ENCODE measurements at regions not wholly inside any gene's neighbourhood (a gene's known extent, or its start where the extent isn't known, plus 50 kb on each side); places are given as distances from the start of the nearest gene placed in this dataset.

DNA sequence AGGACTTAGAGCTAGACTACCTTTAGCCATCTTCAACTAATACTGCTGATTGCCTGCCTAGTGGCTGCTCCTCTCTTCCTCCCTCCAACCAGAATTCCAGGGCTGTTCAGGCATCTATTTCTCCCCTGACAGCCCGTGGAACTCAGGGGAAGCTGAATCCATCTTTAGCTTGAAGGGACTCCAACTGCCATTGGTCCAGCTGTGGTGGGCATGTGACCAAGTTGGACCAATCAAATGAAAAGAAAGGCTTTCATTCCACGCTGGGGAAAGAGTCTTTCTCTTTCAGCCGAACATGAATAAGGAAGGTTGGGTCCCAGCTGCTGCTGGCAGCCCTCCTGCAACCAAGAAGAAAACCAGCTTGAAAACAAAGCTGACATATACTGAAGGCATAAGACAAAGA, 168.5 kb upstream of the OBI1 start:
- no peak for DNase-seq (ENCODE audit: low read depth, low spot score)

DNA sequence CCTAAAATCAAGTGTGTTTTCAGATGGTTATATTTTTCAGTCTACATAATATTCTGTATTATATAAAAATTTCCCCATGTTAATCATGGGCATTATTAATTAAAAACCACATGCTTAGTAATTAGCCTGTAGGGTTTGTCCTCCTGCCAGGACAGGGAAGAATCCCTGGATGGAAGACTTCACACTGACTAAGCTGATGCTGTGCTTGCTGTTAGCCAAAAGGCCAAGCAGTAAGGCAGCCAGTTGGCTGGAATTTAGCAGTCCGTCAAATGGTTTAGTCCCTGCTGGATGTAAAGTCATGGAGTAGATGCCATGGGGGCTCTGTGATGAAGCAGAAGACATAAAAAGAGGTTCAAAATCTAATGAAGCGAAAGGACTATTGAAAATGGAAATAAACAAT, 168.0 kb upstream of the OBI1 start:
- Histone ChIP-seq H3K27me3 (ENCODE audit: insufficient read depth, insufficient read length) (no peaks in the 10 kb centered on the region), H3K9ac (ENCODE audit: insufficient read length, low read depth) (no peak overlapping the region), H3K4me1 (ENCODE audit: insufficient read depth, insufficient read length) (no peaks in the 10 kb centered on the region), H3K9me3 (ENCODE audit: insufficient read depth, low read length) (no peaks in the 10 kb centered on the region), H3K4me3 (ENCODE audit: insufficient read length, low read depth) (no peak overlapping the region), H3K36me3 (ENCODE audit: insufficient read depth, insufficient read length, low read length) (no peaks in the 10 kb centered on the region)
- TF ChIP-seq SUZ12 (IDR thresholded peaks at IDR 0.05; ENCODE audit: extremely low read depth, insufficient read depth, insufficient read length) (no peak), ZNF274 (IDR thresholded peaks at IDR 0.05; ENCODE audit: low read depth, low read length) (no peak), YY1 (IDR thresholded peaks at IDR 0.05; ENCODE audit: insufficient read depth, insufficient read length) (no peak)
- DNase-seq (ENCODE audit: low read depth, low spot score) = no peak

More for the DNA sequence above, 168.5 kb upstream of the OBI1 start:
- no peak overlapping the region for H3K4me3 ChIP-seq (ENCODE audit: insufficient read length, low read depth)
- no peaks in the 10 kb centered on the region for H3K4me1 ChIP-seq (ENCODE audit: insufficient read depth, insufficient read length)
- no peak for TF ChIP-seq SUZ12 (IDR thresholded peaks at IDR 0.05; ENCODE audit: extremely low read depth, insufficient read depth, insufficient read length)
- TF ChIP-seq YY1 (IDR thresholded peaks at IDR 0.05; ENCODE audit: insufficient read depth, insufficient read length) = no peak
- no peak for TF ChIP-seq ZNF274 (IDR thresholded peaks at IDR 0.05; ENCODE audit: low read depth, low read length)
- no peaks in the 10 kb centered on the region for H3K36me3 ChIP-seq (ENCODE audit: insufficient read depth, insufficient read length, low read length)
- no peak overlapping the region for H3K9ac ChIP-seq (ENCODE audit: insufficient read length, low read depth)
- no peaks in the 10 kb centered on the region for H3K27me3 ChIP-seq (ENCODE audit: insufficient read depth, insufficient read length)
- H3K9me3 ChIP-seq (ENCODE audit: insufficient read depth, low read length) = no peaks in the 10 kb centered on the region

DNA sequence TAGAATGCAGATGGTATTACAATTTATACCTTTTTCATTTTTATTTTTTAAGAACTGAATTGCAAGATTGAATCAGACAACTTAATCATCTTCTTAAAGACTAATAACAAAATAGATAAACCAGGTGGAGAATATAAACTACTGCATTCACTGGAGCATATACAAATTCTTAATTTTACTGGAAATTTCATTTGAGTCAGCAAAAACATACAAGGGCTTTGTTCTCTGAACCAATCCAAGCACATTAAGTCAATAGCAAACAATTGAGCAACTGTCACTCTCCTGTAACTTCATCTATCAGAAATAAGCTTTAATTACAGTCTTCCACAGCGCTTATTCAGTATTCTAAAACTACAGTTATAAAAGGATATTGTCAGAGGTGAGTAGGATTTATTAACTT, 167.4 kb upstream of the OBI1 start:
- TF ChIP-seq ZNF274 (IDR thresholded peaks at IDR 0.05; ENCODE audit: low read depth, low read length) = no peak
- Histone ChIP-seq H3K36me3 (ENCODE audit: insufficient read depth, insufficient read length, low read length) (no peaks in the 10 kb centered on the region), H3K9me3 (ENCODE audit: insufficient read depth, low read length) (no peaks in the 10 kb centered on the region), H3K4me3 (ENCODE audit: insufficient read length, low read depth) (no peak overlapping the region), H3K9ac (ENCODE audit: insufficient read length, low read depth) (no peak overlapping the region), H3K4me1 (ENCODE audit: insufficient read depth, insufficient read length) (no peaks in the 10 kb centered on the region), H3K27me3 (ENCODE audit: insufficient read depth, insufficient read length) (no peaks in the 10 kb centered on the region)
- DNase-seq (ENCODE audit: low read depth, low spot score) = no peak

DNA sequence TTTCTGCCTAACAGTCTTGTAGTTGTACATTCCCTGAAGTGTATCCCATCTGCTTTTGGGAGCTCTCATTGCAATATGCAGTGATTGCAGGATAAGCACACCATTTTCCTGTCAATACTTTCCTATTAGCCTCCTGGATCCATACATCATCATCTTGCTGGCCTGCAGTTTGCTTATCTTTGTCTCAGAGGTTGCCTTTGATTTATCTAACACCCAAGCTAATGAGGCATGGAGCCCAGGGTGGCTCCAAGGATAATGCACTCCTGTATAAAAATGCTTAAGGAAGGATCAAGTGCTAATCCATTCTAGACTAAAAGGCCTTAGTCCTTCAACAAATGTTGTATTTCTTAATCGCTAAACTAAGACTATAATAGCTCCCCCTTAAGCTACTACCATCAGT, 161.6 kb upstream of the OBI1 start:
- DNase-seq (ENCODE audit: low read depth, low spot score) = no peak
- no peaks in the 10 kb centered on the region for H3K4me1 ChIP-seq (ENCODE audit: insufficient read depth, insufficient read length)
- TF ChIP-seq SUZ12 (IDR thresholded peaks at IDR 0.05; ENCODE audit: extremely low read depth, insufficient read depth, insufficient read length) (no peak), YY1 (IDR thresholded peaks at IDR 0.05; ENCODE audit: insufficient read depth, insufficient read length) (no peak)
- H3K27me3 ChIP-seq (ENCODE audit: insufficient read depth, insufficient read length) = no peaks in the 10 kb centered on the region
- H3K36me3 ChIP-seq (ENCODE audit: insufficient read depth, insufficient read length, low read length) = no peaks in the 10 kb centered on the region
- H3K9ac ChIP-seq (ENCODE audit: insufficient read length, low read depth) = no peak overlapping the region
- no peaks in the 10 kb centered on the region for H3K9me3 ChIP-seq (ENCODE audit: insufficient read depth, low read length)
- H3K4me3 ChIP-seq (ENCODE audit: insufficient read length, low read depth) = no peak overlapping the region

DNA sequence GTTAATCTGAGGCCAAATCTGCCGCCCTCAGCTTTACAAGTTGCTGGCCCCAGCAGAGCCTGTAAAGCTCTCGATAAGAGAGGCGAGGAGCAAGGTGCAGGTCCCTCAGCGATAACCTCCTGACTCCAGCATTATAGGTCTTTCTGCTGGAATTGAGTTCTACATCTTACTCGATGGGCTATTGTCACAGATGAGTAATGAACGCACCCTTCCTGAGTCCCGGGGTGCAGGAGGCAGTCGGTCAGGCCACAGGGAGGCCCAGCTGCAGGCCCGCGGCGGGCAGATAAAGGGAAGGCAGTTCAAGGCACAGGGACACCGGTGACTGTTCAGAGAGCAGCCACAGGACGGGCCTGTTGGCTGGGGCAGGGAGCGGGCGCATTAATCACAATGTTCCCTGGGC, 157.6 kb upstream of the OBI1 start:
- H3K4me1 ChIP-seq (ENCODE audit: insufficient read depth, insufficient read length) = no peaks in the 10 kb centered on the region
- H3K9ac ChIP-seq (ENCODE audit: insufficient read length, low read depth) = no peak overlapping the region
- H3K9me3 ChIP-seq (ENCODE audit: insufficient read depth, low read length) = no peaks in the 10 kb centered on the region
- DNase-seq (ENCODE audit: low read depth, low spot score) = no peak
- no peaks in the 10 kb centered on the region for H3K27me3 ChIP-seq (ENCODE audit: insufficient read depth, insufficient read length)
- TF ChIP-seq ZNF274 (IDR thresholded peaks at IDR 0.05; ENCODE audit: low read depth, low read length) (no peak), SUZ12 (IDR thresholded peaks at IDR 0.05; ENCODE audit: extremely low read depth, insufficient read depth, insufficient read length) (no peak), YY1 (IDR thresholded peaks at IDR 0.05; ENCODE audit: insufficient read depth, insufficient read length) (no peak)
- no peaks in the 10 kb centered on the region for H3K36me3 ChIP-seq (ENCODE audit: insufficient read depth, insufficient read length, low read length)
- H3K4me3 ChIP-seq (ENCODE audit: insufficient read length, low read depth) = no peak overlapping the region

DNA sequence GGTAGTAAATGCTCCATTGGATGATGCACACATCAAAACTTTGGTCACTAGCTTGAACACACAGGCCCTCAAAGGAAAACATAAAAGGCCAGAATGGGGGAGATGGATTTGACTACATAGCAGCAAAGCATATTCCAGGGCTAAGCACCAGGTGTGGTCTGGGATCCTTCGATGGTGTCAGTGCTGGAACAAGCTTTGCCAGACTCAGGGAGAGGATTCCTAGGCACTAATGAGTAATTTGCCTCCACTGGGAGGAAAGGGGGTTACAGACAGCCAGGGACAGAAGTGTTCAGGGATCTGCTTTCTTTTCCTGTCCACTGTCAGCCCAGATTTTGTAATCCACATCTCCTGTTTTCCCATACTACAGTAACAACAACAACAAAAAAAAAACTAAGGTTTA, 157.2 kb upstream of the OBI1 start:
- no peaks in the 10 kb centered on the region for H3K4me1 ChIP-seq (ENCODE audit: insufficient read depth, insufficient read length)
- no peak overlapping the region for H3K9ac ChIP-seq (ENCODE audit: insufficient read length, low read depth)
- no peak for DNase-seq (ENCODE audit: low read depth, low spot score)
- H3K9me3 ChIP-seq (ENCODE audit: insufficient read depth, low read length) = no peaks in the 10 kb centered on the region
- no peaks in the 10 kb centered on the region for H3K36me3 ChIP-seq (ENCODE audit: insufficient read depth, insufficient read length, low read length)
- H3K4me3 ChIP-seq (ENCODE audit: insufficient read length, low read depth) = no peak overlapping the region
- TF ChIP-seq ZNF274 (IDR thresholded peaks at IDR 0.05; ENCODE audit: low read depth, low read length) = no peak
- no peak for TF ChIP-seq YY1 (IDR thresholded peaks at IDR 0.05; ENCODE audit: insufficient read depth, insufficient read length)
- TF ChIP-seq SUZ12 (IDR thresholded peaks at IDR 0.05; ENCODE audit: extremely low read depth, insufficient read depth, insufficient read length) = no peak
- H3K27me3 ChIP-seq (ENCODE audit: insufficient read depth, insufficient read length) = no peaks in the 10 kb centered on the region

DNA sequence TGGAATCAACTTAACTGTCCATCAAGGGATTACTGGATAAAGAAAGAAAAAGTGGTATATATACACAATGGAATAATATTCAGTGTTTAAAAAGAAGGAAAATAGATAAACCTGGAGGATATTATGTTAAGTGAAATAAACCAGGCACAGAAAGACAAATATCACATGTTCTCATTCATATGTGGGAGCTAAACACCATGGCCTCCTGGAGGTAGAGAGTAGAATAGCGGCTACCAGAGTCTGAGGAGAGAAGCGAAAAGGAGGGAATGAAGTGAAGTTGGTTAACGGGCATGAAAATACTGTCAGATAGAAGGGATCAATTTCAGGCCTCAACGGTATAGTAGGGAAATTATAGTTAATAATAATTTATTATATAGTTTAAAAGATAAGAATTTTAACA, 147.5 kb upstream of the OBI1 start:
- H3K4me1 ChIP-seq (ENCODE audit: insufficient read depth, insufficient read length) = no peaks in the 10 kb centered on the region
- no peak for DNase-seq (ENCODE audit: low read depth, low spot score)
- H3K9me3 ChIP-seq (ENCODE audit: insufficient read depth, low read length) = no peaks in the 10 kb centered on the region
- H3K36me3 ChIP-seq (ENCODE audit: insufficient read depth, insufficient read length, low read length) = no peaks in the 10 kb centered on the region
- no peaks in the 10 kb centered on the region for H3K27me3 ChIP-seq (ENCODE audit: insufficient read depth, insufficient read length)
- no peak for TF ChIP-seq ZNF274 (IDR thresholded peaks at IDR 0.05; ENCODE audit: low read depth, low read length)
- no peak for TF ChIP-seq SUZ12 (IDR thresholded peaks at IDR 0.05; ENCODE audit: extremely low read depth, insufficient read depth, insufficient read length)
- TF ChIP-seq YY1 (IDR thresholded peaks at IDR 0.05; ENCODE audit: insufficient read depth, insufficient read length) = no peak
- no peak overlapping the region for H3K9ac ChIP-seq (ENCODE audit: insufficient read length, low read depth)
- no peak overlapping the region for H3K4me3 ChIP-seq (ENCODE audit: insufficient read length, low read depth)

DNA sequence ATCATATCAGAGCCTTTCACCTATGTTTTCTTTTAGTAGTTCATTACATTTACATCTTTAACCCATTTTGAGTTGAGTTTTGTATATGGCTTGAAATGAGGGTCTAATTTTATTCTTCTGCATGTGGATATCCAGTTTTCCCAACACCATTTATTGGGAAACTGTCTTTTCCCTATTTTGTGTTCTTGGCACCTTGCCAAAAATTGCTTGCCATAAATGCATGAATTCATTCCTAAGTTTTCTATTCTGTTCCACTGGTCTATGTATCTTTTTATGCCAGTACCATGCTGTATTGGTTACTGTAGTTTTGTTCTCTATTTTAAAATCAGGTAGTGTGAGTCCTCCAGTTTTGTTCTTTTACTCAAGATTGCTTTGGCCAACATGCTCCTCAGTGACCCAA, 144.0 kb upstream of the OBI1 start:
- Histone ChIP-seq H3K9ac (ENCODE audit: insufficient read length, low read depth) (no peak overlapping the region), H3K9me3 (ENCODE audit: insufficient read depth, low read length) (no peaks in the 10 kb centered on the region), H3K4me3 (ENCODE audit: insufficient read length, low read depth) (no peak overlapping the region), H3K27me3 (ENCODE audit: insufficient read depth, insufficient read length) (no peaks in the 10 kb centered on the region), H3K4me1 (ENCODE audit: insufficient read depth, insufficient read length) (no peaks in the 10 kb centered on the region), H3K36me3 (ENCODE audit: insufficient read depth, insufficient read length, low read length) (no peaks in the 10 kb centered on the region)
- DNase-seq (ENCODE audit: low read depth, low spot score) = no peak
- TF ChIP-seq ZNF274 (IDR thresholded peaks at IDR 0.05; ENCODE audit: low read depth, low read length) = no peak
- TF ChIP-seq SUZ12 (IDR thresholded peaks at IDR 0.05; ENCODE audit: extremely low read depth, insufficient read depth, insufficient read length) = no peak
- no peak for TF ChIP-seq YY1 (IDR thresholded peaks at IDR 0.05; ENCODE audit: insufficient read depth, insufficient read length)
